GM23338 (cell line): ENCODE measurements at regions not wholly inside any gene's neighbourhood (a gene's known extent, or its start where the extent isn't known, plus 50 kb on each side); places are given as distances from the start of the nearest gene placed in this dataset.

Experiments used
- ATAC-seq: fragments of 200-7000 bp; cut with Tn5 transposase; 3 replicates; pipeline ENCODE4 v1.9.1; 2020
- DNase-seq: peaks from one replicate; pipeline ENCODE4 v3.0.0-alpha.2; 2015; ENCODE audit warnings: low spot score
- H2AFZ ChIP-seq: fragments of 200-600 bp; sonication (generic); 2 replicates; pipeline ENCODE4 v1.8.0; 2016; ENCODE audit warnings: antibody characterized with exemption, mild to moderate bottlenecking, moderate library complexity
- H3F3A ChIP-seq: fragments of 200-600 bp; sonication (generic); replicated peaks from 2 replicates; pipeline ENCODE4 v1.8.0; 2017; ENCODE audit warnings: antibody characterized with exemption, mixed run types, low read depth
- H3K27ac ChIP-seq: fragments of 200-600 bp; sonication (generic); 2 replicates; pipeline ENCODE4 v1.6.1; 2016; ENCODE audit warnings: low read depth
- H3K27me3 ChIP-seq: fragments of 200-600 bp; sonication (generic); 2 replicates; pipeline ENCODE4 v1.8.0; 2016; ENCODE audit warnings: mild to moderate bottlenecking, mixed run types, moderate library complexity; ENCODE audit not compliant: insufficient read depth
- H3K36me3 ChIP-seq: fragments of 200-600 bp; sonication (generic); 2 replicates; pipeline ENCODE4 v1.8.0; 2016; ENCODE audit warnings: mild to moderate bottlenecking; ENCODE audit not compliant: insufficient read depth
- H3K4me1 ChIP-seq: fragments of 200-600 bp; sonication (generic); 2 replicates; pipeline ENCODE4 v1.8.0; 2016; ENCODE audit warnings: mild to moderate bottlenecking, moderate library complexity; ENCODE audit not compliant: insufficient read depth
- H3K4me2 ChIP-seq: fragments of 200-600 bp; sonication (generic); 2 replicates; pipeline ENCODE4 v1.7.1; 2017; ENCODE audit warnings: mixed run types
- H3K4me3 ChIP-seq: fragments of 200-600 bp; sonication (generic); 2 replicates; pipeline ENCODE4 v1.6.1; 2016; ENCODE audit warnings: mixed run types
- H3K79me2 ChIP-seq: fragments of 200-600 bp; sonication (generic); replicated peaks from 2 replicates; pipeline ENCODE4 v1.8.0; 2017; ENCODE audit warnings: mild to moderate bottlenecking; ENCODE audit not compliant: insufficient read depth
- H3K9me2 ChIP-seq: fragments of 200-600 bp; sonication (generic); 2 replicates; pipeline ENCODE4 v1.8.0; 2017; ENCODE audit not compliant: insufficient read depth
- H4K20me1 ChIP-seq: fragments of 200-600 bp; sonication (generic); replicated peaks from 2 replicates; pipeline ENCODE4 v1.8.0; 2017; ENCODE audit warnings: mild to moderate bottlenecking; ENCODE audit not compliant: insufficient read depth
- H3K27ac Mint-ChIP-seq: 2 replicates; pipeline ENCODE4 v1.8.0; 2020; ENCODE audit warnings: inconsistent platforms, mild to moderate bottlenecking, moderate library complexity, mixed read lengths
- H3K27me3 Mint-ChIP-seq: 3 replicates; pipeline ENCODE4 v1.8.0; 2022; ENCODE audit warnings: low read depth, mild to moderate bottlenecking, moderate library complexity, mixed read lengths, inconsistent platforms; ENCODE audit not compliant: insufficient read depth, poor library complexity
- H3K36me3 Mint-ChIP-seq: 3 replicates; pipeline ENCODE4 v1.8.0; 2021; ENCODE audit warnings: low read depth, mild to moderate bottlenecking, inconsistent platforms, moderate library complexity, mixed read lengths
- H3K4me1 Mint-ChIP-seq: 3 replicates; pipeline ENCODE4 v1.8.0; 2020; ENCODE audit warnings: mild to moderate bottlenecking, inconsistent platforms, mixed read lengths
- H3K4me3 Mint-ChIP-seq: 3 replicates; pipeline ENCODE4 v1.8.0; 2021; ENCODE audit warnings: moderate library complexity, mild to moderate bottlenecking, inconsistent platforms, mixed read lengths
- H3K9me3 Mint-ChIP-seq: 3 replicates; pipeline ENCODE4 v1.8.0; 2020; ENCODE audit warnings: moderate library complexity, mild to moderate bottlenecking, inconsistent platforms, mixed read lengths
- CREB1 ChIP-seq: fragments of 250-450 bp; sonication (Bioruptor Pico); IDR thresholded peaks from 2 replicates; pipeline ENCODE4 v1.5.0; 2020; ENCODE audit warnings: low read depth, mild to moderate bottlenecking, moderate library complexity
- ETS1 ChIP-seq: IDR thresholded peaks from 2 replicates; pipeline ENCODE4 v1.6.1; 2016; ENCODE audit warnings: antibody characterized with exemption
- EZH2phosphoT487 ChIP-seq: fragments of 200-600 bp; sonication (generic); IDR thresholded peaks from one replicate; pipeline ENCODE4 v1.8.1; 2018; ENCODE audit warnings: antibody characterized with exemption; ENCODE audit not compliant: unreplicated experiment
- JUNB ChIP-seq: IDR thresholded peaks from one replicate; pipeline ENCODE4 v1.6.1; 2016; ENCODE audit warnings: antibody characterized with exemption; ENCODE audit not compliant: unreplicated experiment
- NANOG ChIP-seq: IDR thresholded peaks from 2 replicates; pipeline ENCODE4 v1.6.1; 2016; ENCODE audit warnings: antibody characterized with exemption, borderline replicate concordance
- POLR2AphosphoS5 ChIP-seq: IDR thresholded peaks from 2 replicates; pipeline ENCODE4 v1.6.1; 2016; ENCODE audit warnings: antibody characterized with exemption, low read depth
- REST ChIP-seq: IDR thresholded peaks from one replicate; pipeline ENCODE4 v1.6.1; 2018; ENCODE audit warnings: antibody characterized with exemption; ENCODE audit not compliant: unreplicated experiment
- STAT1 ChIP-seq: IDR thresholded peaks from one replicate; pipeline ENCODE4 v1.6.1; 2016; ENCODE audit warnings: antibody characterized with exemption; ENCODE audit not compliant: unreplicated experiment
- ZNF331 ChIP-seq: fragments of 250-450 bp; sonication (Bioruptor Pico); IDR thresholded peaks from 2 replicates; pipeline ENCODE4 v1.5.0; 2020; ENCODE audit warnings: low read depth, mild to moderate bottlenecking, moderate library complexity
- ZNF462 ChIP-seq: fragments of 250-450 bp; sonication (Bioruptor Pico); IDR thresholded peaks from 2 replicates; pipeline ENCODE4 v1.5.0; 2020; ENCODE audit warnings: mild to moderate bottlenecking, moderate library complexity
- TF ChIP-seq, protein P1 (sequence below), 2 experiments: fragments of 200-600 bp in 1 of 2; sonication (generic) in 1 of 2; conservative IDR thresholded peaks; 2 replicates each; pipeline versions ENCODE4 v1.5.1 to v1.6.1; 2016 to 2017; ENCODE audit warnings: antibody characterized with exemption in 2 of 2, low read depth in 2 of 2, mild to moderate bottlenecking in 2 of 2, moderate library complexity in 1 of 2

GRCh38 chr3:177703788-177704187, 506.5 kb upstream of the TBL1XR1 start (continued):
- TF ChIP-seq ZNF462 (CRISPR knock-in tag) = no peak
- no peak for TF ChIP-seq STAT1
- TF ChIP-seq, protein P1, sequence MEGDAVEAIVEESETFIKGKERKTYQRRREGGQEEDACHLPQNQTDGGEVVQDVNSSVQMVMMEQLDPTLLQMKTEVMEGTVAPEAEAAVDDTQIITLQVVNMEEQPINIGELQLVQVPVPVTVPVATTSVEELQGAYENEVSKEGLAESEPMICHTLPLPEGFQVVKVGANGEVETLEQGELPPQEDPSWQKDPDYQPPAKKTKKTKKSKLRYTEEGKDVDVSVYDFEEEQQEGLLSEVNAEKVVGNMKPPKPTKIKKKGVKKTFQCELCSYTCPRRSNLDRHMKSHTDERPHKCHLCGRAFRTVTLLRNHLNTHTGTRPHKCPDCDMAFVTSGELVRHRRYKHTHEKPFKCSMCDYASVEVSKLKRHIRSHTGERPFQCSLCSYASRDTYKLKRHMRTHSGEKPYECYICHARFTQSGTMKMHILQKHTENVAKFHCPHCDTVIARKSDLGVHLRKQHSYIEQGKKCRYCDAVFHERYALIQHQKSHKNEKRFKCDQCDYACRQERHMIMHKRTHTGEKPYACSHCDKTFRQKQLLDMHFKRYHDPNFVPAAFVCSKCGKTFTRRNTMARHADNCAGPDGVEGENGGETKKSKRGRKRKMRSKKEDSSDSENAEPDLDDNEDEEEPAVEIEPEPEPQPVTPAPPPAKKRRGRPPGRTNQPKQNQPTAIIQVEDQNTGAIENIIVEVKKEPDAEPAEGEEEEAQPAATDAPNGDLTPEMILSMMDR (conservative IDR thresholded peaks at IDR 0.05; ENCODE audit: low read depth in 2 of 2) = no peak
- TF ChIP-seq ZNF331 (CRISPR knock-in tag) = no peak
- no peak for TF ChIP-seq CREB1 (CRISPR knock-in tag)

DNA sequence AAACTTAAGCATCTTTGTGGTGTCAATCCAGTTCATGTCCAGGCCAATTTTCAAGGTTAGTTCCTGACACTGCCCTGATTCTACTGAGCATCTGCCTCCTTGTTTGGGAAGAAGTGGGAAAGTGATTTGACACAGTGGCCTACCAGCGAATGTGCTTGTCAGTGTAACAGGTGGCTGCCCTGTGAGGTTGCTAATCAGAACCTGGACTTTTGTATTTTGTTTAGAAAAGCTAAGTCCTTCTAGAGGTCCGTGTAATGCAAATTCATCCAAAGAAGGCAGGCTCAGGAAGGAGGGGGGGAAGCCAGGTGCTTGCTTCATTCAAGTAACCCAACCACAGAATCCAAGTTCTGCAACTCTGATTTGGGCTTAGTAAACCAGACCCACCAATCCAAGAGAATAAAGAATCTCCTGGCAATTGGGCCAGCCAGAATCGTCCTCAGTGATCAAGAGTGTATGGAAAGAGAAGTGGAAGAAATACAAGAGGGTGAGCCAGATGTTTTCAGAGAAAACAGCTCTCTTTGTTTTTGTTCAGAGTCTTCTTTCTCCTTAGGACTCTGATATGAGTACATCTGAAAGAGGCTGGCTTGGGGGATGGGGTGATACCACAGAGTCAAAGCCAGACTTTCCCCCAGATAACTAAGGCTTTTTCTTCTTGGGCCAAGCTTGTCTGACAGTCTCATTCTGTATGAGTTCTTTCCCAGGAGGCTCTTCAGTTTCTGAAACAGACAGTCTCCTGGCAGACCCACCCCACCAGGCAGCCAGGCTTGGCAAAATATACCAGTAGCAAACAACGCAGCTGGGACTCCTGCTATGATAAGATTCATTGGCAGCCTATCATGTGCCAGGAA, 508.9 kb upstream of the TBL1XR1 start:
- no peak overlapping the region for H3K27ac Mint-ChIP-seq
- DNase-seq (no peak), ATAC-seq (no peak)
- Histone ChIP-seq H4K20me1 (no peaks in the 10 kb centered on the region), H3K4me2 (no peak overlapping the region), H3K4me1 (no peaks in the 10 kb centered on the region), H3K79me2 (no peaks in the 10 kb centered on the region), H3F3A (no peaks in the 10 kb centered on the region), H3K36me3 (no peaks in the 10 kb centered on the region), H3K4me3 (no peak overlapping the region), H3K27me3 (no peaks in the 10 kb centered on the region), H3K27ac (no peak overlapping the region), H3K9me2 (no peaks in the 10 kb centered on the region), H2AFZ (peak overlapping the region; percentile 72; the same call in 1 of the 2 replicates)
- H3K9me3 Mint-ChIP-seq = no peaks in the 10 kb centered on the region; the same call in 2 of the 3 replicates
- H3K27me3 Mint-ChIP-seq = no peaks in the 10 kb centered on the region
- H3K36me3 Mint-ChIP-seq = no peaks in the 10 kb centered on the region
- H3K4me3 Mint-ChIP-seq = no peak overlapping the region
- TF ChIP-seq JUNB = no peak
- TF ChIP-seq NANOG = no peak
- no peak for TF ChIP-seq ETS1
- no peak for TF ChIP-seq STAT1
- TF ChIP-seq POLR2AphosphoS5 = no peak
- TF ChIP-seq EZH2phosphoT487 = no peak
- no peak for TF ChIP-seq REST
- TF ChIP-seq ZNF331 (CRISPR knock-in tag) = no peak
- no peaks in the 10 kb centered on the region for H3K4me1 Mint-ChIP-seq
